Ramos (cell line): ENCODE measurements at regions not wholly inside any gene's neighbourhood (a gene's known extent, or its start where the extent isn't known, plus 50 kb on each side); places are given as distances from the start of the nearest gene placed in this dataset.
"Not testable (repeated sequence)": the region's sequence is repeated elsewhere in the genome, so short reads cannot be mapped to it uniquely, and the experiment has no call there.

Experiments used
- in situ Hi-C: fragments of 300-500 bp; cut with MboI; formaldehyde crosslinking; loops from one replicate; pipeline ENCODE4 v1.14.3; 2022; ENCODE audit warnings: low sequenced_read_pairs; ENCODE audit not compliant: unreplicated experiment

DNA sequence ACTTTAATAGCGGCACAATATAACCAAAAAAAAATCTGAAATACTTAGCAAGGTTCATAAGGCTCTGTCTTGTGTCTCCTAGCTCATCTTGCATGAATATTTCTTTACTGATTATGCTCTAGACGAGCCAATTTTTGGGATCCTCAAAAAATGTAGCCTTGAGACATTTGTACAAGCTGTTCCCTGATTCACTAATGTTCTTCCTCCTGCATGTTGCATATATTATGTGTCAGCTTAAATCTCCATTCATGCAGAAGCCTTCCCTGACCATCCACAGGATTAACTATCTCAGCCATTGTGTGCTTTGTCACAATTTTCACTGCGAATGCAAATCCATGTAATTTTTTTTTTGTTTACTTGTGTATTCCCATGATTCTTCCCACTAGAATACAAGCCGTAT lies 594.0 kb upstream of the VRK2 start:
- in situ Hi-C loops: no loop called here

DNA sequence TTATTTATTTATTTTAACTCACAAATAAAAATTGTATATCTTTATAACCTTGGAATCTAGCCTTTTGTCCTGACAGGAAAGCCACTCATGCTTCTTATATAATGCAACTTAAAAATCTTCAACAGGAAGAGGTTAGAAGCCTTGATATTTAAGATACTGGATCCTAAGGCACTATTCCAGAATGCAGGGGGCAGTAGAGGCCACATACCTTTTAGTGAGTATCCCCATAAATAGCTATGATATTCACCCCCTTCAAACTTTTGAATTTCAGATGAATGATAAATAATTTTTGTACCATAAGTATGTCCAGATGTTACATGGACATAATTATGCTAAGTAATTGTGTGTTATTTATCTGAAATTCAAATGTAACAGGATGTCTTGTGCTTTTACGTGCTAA lies 592.7 kb upstream of the VRK2 start:
- in situ Hi-C loops: no loop called here

DNA sequence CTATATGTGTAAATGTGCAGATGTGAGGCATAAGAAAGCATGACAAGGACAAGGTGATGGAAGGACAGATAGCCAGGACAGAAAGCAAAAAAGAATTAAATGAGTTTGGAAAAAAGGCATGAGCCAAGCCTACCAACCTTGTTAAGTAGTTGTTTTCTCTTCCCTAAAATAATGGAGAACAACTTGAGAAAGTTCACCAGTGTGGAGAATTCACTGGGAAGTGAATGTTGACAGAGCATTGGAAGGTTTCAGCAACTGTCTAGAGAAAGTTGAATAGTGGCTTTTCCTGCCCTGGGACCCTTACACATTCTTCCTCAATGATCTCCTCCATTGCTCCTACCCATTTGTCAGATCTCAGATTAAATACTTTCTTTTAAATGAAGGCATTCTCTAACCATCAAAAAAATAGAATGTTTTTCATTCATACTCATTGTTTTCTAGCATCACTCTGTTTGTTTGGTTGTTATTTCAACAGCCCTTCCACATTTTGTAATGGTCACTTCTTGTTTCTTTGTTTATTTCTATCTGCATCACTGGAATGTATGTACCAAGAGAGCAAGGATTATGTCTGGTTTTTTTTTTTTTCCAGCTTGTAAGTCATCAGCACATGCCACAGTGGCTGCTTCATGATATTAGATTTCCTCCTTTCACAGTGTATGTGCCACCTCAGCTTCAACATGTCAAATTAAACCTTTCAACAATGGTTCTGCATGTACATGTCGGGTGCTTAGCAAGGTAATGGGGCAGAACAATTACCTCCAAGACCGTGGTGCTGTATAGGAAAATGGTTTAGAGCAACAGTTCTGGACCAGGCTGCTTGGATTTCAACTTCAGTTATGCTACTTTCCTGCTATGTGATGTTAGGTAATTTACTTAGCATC lies 586.0 kb upstream of the VRK2 start:
- in situ Hi-C loops: no loop called here

DNA sequence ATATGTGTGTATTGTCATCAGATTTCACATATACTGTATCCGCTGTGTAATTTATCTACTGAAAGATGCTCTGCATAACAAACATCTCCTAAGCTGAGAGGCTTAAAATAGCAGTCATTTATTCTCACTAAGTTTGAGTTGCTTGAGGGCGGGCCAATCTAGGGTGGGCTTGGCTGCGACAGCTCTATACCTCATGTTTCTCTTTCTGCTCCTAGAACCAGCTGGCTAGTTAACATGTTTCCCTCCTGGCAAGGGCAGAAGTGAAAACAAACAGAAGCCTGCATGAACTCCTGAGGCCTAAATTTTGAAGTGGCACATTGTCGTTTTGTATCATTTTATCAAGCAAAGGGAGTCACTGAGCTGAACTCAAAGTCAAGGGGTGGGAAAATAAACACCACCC lies 585.0 kb upstream of the VRK2 start:
- in situ Hi-C loops: no loop called here

DNA sequence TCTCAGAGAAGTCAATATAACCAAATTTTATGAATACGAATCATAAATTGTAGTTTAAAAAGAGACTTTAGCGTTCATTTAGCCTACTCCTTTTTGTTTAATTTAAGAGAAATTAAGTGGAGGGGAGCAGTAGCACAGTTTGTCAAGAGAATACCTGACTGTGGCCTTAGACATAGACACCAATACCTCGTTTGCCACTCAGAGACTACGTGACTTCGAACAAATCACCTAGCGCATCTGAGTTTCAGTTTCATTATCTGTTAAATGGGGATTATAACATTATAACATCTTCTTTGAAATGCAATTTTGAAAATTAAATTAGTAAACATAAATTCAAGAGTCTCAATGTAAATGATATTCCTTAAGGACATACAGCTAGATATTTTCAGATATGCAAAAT lies 581.5 kb upstream of the VRK2 start:
- in situ Hi-C loops: no loop called here

DNA sequence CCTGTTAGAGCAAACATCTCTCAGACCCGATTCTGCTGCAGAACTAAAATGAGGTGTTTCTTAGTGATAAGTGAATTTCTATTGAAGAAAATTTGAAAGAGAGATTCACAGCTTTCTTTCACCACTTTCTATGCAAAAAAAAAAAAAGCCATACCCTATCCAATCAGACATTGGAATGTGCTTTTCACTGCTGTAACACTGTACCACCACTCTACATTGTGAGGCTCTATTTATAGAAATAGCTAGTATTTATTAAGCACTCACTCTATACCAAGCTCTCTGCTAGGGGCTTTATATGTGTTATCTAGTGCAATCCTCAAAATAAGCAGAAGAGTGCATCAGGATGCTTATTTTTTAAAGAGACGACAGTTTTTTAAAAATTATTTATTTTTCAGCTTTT lies 580.6 kb upstream of the VRK2 start:
- in situ Hi-C loops: no loop called here

DNA sequence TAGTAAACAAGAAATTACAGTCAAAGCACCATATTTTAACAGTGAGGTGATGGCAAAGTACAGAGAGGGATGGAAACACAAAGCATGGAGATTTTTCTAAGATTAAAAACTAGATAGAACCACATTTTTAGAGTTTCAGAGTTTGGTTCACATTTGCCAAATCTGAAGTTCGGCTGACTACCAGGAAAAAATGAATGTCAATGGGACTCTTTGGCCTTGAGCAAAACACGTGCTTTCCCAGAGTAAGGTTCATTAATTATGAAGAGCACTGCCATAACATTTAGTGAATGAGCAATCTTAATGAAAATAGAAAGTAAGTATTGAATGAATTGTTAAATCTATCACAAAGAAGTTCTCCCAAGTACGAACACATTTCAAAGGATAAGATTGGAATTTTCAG lies 571.2 kb upstream of the VRK2 start:
- in situ Hi-C loops: no loop called here

DNA sequence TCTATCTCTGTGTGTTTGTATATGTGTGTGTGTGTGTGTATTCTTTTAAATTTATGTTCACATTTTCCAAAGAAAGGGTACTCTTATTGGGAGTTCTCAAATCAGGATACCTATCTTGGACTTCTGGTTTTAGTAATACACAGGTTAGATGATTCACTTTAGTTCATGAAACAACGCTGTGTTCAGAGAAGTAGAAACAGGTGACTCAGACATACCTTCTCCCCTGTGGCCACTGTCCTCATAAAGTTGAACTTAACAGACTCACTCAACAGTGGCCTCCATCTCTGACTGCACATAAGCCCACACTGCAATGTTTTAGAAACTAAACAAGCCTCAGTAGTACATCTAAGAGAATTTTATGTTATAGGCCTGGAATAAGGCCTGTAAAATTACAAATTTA lies 566.6 kb upstream of the VRK2 start:
- in situ Hi-C loops: no loop called here

DNA sequence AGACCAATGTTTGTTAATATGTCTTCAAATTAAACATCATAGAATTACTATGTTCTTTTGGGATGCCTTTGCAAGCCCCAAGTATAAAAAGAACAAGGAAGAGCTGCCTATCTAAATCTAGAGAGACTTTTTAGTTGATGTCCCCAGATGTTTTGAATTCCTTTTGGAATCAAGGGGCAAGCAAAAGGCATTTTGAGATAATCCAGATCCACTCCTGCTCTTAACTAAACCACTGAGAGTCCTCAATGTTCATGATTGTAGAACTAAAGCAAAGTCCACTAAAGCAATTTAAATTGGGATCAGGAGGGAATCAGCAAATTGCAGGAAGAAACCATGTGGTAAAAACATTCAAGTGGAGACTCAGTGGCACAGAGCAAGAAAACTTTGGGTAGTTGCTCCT lies 558.5 kb upstream of the VRK2 start:
- in situ Hi-C loops: no loop called here

DNA sequence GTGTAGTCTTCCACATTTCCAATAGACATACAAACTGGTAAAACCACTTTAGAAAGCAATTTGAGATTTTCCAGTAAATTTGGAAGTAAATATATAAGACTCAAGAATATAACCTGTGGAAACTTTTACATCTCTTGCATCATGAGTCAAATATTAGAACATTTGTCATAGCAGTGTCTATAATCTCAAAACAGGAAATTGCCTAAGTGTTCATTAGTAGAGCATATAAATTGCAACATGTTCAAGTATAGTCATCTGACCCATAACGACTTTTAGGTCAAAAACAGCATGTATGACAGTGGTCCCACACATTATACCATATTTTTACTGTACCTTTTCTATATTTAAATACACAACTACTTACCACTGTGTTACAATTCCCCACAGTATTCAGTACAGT lies 555.9 kb upstream of the VRK2 start:
- in situ Hi-C loops: no loop called here

DNA sequence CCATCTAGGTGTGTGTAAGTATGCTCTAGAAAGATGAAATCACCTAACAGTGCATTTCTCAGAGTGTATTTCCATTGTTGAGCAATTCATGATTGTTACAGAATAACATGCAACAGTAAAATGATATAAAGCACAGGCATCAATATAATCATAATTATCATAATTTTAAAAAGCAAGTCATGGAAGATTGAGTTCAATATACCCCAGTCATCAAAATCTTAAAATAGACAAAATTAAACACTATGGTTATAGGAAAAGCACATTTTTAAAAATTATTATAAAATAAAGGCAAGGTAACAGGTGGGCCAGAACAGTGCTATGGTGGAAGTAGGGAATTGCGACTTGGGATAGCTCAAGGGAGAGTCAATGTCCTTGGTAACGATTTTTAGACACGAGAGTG lies 555.4 kb upstream of the VRK2 start:
- in situ Hi-C loops: no loop called here

DNA sequence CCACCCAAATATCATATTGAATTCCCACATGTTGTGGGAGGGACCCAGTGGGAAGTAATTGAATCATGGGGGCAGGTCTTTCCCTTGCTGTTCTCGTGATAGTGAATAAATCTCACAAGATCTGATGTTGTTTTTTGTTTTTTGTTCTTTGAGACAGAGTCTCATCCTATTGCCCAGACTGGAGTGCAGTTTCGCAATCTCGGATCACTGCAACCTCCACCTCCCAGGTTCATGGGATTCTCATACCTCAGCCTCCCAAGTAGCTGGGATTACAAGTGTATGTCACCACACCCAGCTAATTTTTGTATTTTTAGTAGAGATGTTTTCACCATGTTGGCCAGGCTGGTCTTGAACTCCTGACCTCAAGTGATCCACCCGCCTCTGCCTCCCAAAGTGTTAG lies 552.6 kb upstream of the VRK2 start:
- in situ Hi-C loops: not testable (repeated sequence)

DNA sequence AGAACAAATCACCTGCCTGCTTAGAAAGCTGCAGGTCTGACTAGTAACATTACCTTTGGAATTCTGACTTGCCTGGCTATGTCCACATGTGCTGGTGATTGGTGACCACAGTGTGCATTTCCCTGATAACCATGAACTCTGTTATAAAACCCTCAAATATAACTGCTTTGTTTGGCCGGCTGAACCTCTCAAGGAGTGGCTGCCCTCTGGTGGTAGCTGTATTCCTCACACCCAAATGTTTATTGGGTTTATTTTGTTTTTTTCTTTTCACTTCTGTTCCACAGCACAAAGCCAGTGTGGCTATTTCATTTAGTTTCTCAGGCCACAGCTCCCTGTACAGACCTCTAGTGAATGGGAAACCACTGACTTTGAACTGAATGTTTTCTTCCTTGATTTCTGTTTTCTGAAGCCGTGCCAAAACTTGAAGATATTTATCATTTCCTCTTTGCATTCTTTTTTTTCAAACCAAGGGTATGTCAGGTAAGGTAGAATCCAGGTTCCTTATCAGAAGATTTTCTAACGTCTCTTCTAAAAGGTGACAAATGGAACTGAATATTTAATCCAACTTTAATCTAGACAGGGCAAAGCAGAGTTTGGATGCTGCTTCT lies 549.0 kb upstream of the VRK2 start:
- in situ Hi-C loops: no loop called here

DNA sequence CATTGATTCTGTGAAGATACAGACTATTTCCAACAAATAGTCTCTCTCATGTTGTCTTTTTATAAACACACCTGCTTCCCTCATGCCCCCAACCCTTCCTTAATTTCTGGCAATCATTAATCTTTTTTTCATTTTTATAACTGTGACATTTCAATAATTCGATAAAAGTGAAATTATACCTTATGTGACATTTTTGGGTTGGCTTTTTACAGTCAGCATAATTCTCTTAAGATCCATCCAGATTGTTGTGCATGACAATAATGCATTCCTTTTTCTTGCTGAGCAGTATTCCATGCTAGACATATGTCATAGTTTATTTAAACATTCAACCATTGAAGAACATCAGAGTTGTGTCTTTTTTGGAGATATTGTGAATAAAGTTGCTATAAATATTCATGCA lies 541.8 kb upstream of the VRK2 start:
- in situ Hi-C loops: loop anchor here (25.0 kb wide), 1 partner anchor 1317 kb away; the partner anchor contains the start of gene CCDC85A

DNA sequence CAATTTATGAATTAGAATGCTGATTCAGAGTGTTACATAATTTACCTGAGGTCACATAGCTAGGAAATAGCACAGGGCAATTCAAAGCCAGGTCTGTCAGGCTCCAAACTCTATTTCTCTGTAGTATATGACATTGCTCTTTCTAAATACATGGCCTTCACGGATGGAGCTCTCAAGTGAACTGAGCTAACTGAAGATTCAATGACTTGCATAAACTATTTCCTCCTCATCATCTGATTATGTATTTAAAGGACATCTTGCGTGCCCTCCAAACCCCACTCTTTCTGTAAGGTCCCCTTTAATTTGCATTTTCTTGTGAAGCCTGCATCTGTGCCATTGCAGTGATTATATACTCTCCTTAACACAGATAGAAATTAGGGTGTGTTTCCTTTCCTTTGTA lies 537.4 kb upstream of the VRK2 start:
- in situ Hi-C loops: loop anchor here (25.0 kb wide), 1 partner anchor 1322 kb away; the partner anchor contains the start of gene CCDC85A

DNA sequence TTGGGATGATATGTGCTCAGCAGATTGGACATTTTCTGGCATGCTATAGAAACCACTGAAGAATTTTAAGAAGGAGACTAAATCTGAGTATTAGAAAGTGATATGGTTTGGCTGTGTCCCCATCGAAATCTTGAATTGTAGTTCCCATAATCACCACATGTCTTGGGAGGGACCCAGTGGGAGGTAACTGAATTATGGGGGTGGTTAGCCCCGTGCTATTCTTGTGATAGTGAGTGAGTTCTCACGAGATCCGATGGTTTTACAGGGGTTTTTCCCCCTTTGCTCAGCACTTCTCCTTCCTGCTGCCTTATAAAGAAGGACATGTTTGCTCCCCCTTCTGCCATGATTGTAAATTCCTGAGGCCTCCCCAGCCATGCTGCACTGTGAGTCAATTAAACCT lies 535.9 kb upstream of the VRK2 start:
- in situ Hi-C loops: loop anchor here (25.0 kb wide), 1 partner anchor 1323 kb away; the partner anchor contains the start of gene CCDC85A

DNA sequence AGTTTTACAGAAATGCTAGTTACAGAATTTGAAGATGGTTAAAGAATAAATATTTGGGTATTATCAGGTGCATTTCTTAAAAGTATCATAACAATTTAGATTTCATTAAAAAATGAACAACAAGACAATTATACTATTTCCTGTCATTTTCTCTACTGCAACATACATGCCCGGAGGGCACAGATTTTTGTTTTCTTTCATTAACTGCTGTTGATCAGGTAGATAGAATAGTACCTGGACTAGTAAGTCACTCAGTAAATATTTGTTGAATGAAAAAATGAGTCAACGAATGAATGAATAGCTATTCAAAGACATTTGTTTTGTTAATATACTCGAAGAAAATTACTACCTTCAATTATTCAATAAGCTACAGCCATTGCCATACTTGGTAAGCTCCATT lies 531.2 kb upstream of the VRK2 start:
- in situ Hi-C loops: loop anchor here (25.0 kb wide), 1 partner anchor 1328 kb away; the partner anchor contains the start of gene CCDC85A

DNA sequence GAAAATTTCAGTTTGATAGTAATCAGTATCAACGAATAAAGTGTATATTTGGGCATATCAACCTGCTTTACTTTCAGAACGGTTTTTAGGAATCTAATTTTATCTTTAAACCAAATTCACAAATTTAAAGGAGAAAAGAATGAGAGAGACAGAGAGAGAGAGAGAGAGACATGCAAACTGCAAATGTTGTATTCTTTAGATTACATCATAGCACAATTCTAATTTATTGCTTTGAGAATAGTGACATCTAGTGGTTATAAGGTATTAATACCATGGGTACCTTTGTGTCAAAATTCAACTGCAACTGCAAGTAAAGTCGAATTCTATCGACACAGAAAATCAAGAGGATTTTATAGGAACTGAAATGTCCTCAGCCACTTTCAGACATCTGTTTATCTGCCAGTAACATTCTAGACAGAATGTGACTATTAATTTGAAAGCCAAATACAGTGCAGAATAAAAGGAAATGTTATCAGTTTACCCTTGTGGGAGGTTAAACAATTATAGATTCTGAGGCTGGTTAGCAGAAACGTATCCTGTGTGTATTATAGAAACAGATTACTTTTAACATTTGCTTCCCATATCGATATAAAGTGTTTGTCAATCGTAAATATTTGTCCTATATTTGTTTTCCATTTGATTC lies 529.8 kb upstream of the VRK2 start:
- in situ Hi-C loops: loop anchor here (25.0 kb wide), 1 partner anchor 1330 kb away; the partner anchor contains the start of gene CCDC85A

DNA sequence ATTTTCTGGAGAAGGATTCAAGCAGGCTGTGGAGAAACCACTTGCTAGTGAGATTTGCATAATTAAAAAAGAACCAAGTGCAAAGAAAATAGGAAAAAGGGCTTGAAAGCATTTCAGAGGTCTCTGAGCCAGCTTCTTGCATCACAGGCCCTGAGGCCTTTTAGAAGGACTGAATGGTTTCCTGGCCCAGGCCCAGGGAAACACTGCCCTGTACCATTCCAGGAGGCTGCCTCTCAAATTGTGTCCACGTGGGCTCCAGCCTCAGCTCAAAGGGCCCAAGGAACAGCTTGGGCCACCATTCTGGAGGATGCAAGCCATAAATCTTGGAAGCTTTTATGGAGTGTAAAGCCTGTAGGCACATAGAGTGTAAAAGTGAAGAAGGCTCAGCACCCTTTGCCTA lies 523.3 kb upstream of the VRK2 start:
- in situ Hi-C loops: loop anchor here (25.0 kb wide), 1 partner anchor 1336 kb away; the partner anchor contains the start of gene CCDC85A

DNA sequence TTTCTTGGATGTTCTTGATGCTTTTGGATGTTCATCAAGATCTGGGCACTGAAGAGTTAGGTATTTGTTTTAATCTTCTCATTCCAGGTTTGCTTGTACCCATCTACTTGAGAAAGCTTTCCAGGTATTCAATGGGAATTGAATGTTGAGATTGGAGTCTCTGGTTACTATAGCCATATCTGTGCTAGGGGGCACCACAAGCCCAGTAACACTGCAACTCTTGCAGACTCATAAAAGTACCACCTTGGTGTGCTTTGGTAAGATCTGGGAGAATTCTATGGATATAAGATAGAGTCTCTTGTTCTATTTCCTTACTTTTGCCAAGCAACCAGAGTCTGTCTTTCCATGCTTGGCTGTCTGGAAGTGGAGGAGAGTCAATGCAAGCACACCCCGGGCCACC lies 518.9 kb upstream of the VRK2 start:
- in situ Hi-C loops: no loop called here

DNA sequence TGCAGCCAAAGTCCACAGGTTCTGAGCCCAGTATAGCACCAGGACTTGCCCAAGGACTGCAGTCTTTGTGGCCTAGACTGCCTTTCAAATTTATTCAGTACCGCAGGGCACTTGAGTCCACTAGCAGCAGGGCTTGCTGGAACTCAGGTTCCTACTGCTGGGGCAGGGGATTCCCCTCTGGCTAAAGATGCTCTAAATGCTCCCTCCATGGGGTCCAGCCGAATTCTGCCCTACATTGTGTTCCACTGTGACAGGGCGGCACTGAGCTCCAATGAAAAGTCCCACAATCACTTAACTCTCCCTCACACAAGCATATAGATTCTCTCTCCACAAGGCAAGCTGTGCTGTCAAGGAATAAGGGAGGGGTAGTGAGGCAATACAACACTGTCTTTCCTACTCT lies 518.1 kb upstream of the VRK2 start:
- in situ Hi-C loops: no loop called here
